GM18907 (cell line): ENCODE measurements at regions not wholly inside any gene's neighbourhood (a gene's known extent, or its start where the extent isn't known, plus 50 kb on each side); places are given as distances from the start of the nearest gene placed in this dataset.
"Not testable (repeated sequence)": the region's sequence is repeated elsewhere in the genome, so short reads cannot be mapped to it uniquely, and the experiment has no call there.

Source experiments
- ATAC-seq: cut with Tn5 transposase; IDR thresholded peaks from one replicate; pipeline ENCODE4 v1.9.1; 2021; ENCODE audit warnings: mild to moderate bottlenecking, moderate library complexity; ENCODE audit not compliant: unreplicated experiment

GRCh38 chr3:187481426-187481825, 113.2 kb downstream of the RTP4 start:
- no peak for ATAC-seq

GRCh38 chr3:187475613-187476012, 107.4 kb downstream of the RTP4 start:
- ATAC-seq, result not testable (repeated sequence)

GRCh38 chr3:187473778-187474406, 105.7 kb downstream of the RTP4 start:
- no peak for ATAC-seq

GRCh38 chr3:187466306-187466705, 98.1 kb downstream of the RTP4 start:
- ATAC-seq, result not testable (repeated sequence)

- no peak for ATAC-seq
Measured at GRCh38 chr3:187465503-187465902, 97.3 kb downstream of the RTP4 start.

- ATAC-seq, result no peak
Measured at GRCh38 chr3:187464682-187465081, 96.5 kb downstream of the RTP4 start.

- ATAC-seq, result no peak
Measured at GRCh38 chr3:187458921-187459320, 90.7 kb downstream of the RTP4 start.

GRCh38 chr3:187458383-187458782, 90.2 kb downstream of the RTP4 start:
- no peak for ATAC-seq

GRCh38 chr3:187456250-187456649, 88.1 kb downstream of the RTP4 start:
- no peak for ATAC-seq

- ATAC-seq, result no peak
Measured at GRCh38 chr3:187454085-187454815, 86.1 kb downstream of the RTP4 start.

- no peak for ATAC-seq
Measured at GRCh38 chr3:187450431-187451190, 82.4 kb downstream of the RTP4 start.

GRCh38 chr3:187448674-187449073, 80.5 kb downstream of the RTP4 start:
- no peak for ATAC-seq

GRCh38 chr3:187447737-187448136, 79.6 kb downstream of the RTP4 start:
- ATAC-seq, result no peak

GRCh38 chr3:187445356-187445755, 77.2 kb downstream of the RTP4 start:
- no peak for ATAC-seq

- no peak for ATAC-seq
Measured at GRCh38 chr3:187434524-187434923, 66.3 kb downstream of the RTP4 start.

GRCh38 chr3:187430576-187430975, 62.4 kb downstream of the RTP4 start:
- ATAC-seq, result no peak
